ENCODE measurements at regions not wholly inside any gene's neighbourhood (a gene's known extent, or its start where the extent isn't known, plus 50 kb on each side); places are given as distances from the start of the nearest gene placed in this dataset.
A peak's percentile ranks its signal among the peaks of the same experiment; 100 is the strongest.

DNA sequence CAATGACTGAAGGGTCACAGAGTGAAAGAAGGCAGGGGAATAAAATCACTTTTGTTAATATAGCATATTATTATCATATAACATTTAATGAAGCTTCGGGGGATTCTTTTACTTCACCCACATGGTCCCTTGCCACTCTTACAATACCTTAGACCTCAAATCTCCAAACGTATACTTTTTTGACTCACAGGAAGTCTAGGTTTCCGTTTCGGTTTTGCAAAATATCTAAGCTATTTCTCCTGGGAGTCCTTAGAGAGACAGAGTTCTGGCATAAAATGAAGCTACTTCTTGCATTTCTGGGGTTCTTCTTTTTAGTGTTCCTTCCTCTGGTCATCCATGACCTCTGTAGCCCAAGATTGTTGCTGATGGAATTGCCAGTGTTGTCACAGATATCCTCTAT is 590.5 kb upstream of the ATP2B1 start:
- H3K4me1 ChIP-seq (ENCODE audit: control insufficient read depth, insufficient read depth, low read length) = peaks cover 5% of the 10 kb centered on the region
- ChIA-PET RAD21 (ENCODE audit: unreplicated experiment) (interaction anchor here (1.0 kb wide), 1 partner anchor 339 kb away, joined by 3 read pairs; no protein-coding TSS in a partner anchor), CTCF (no interaction called here), POLR2A (no interaction called here), SMC1A (ENCODE audit: uncharacterized antibody, unreplicated experiment) (interaction anchor here (0.7 to 1.4 kb wide), 4 partner anchors 13 to 635 kb away, joined by 3 to 4 read pairs (median 4); no protein-coding TSS in a partner anchor)
- in situ Hi-C loops (cut with MboI) (no loop called here), intact Hi-C loops (cut with micrococcal nuclease; ENCODE audit: unreplicated experiment) (no loop called here)
- H3K4me3 ChIP-seq = no peak overlapping the region
- H3K36me3 ChIP-seq (ENCODE audit: control insufficient read depth in 2 of 2, insufficient read depth in 2 of 2, low read length in 1 of 2) = no peaks in the 10 kb centered on the region
- H3K79me2 ChIP-seq (ENCODE audit: control insufficient read depth, insufficient read depth, low read length) = no peaks in the 10 kb centered on the region
- FAIRE-seq (peak; percentile 41), ATAC-seq (peak; percentile 96), DNase-seq (ENCODE audit: low read depth, low spot score) (peak; percentile 44)
- H3K9ac ChIP-seq (ENCODE audit: control insufficient read depth, insufficient read depth, low read length) = no peak overlapping the region
- WGBS (ENCODE audit: insufficient coverage, insufficient replicate concordance, low lambda C conversion rate, missing lambda C conversion rate) = 0% methylated on average over 4 of the region's 4 CpGs
- BruUV-seq (replicated peaks) = no TSS peak
- no peak overlapping the region for H2AFZ ChIP-seq (ENCODE audit: control insufficient read depth, low read depth, low read length)
- H3K4me2 ChIP-seq (ENCODE audit: control insufficient read depth, insufficient read depth) = peak overlapping the region; percentile 71
- H4K20me1 ChIP-seq (ENCODE audit: control insufficient read depth, insufficient read depth) = no peaks in the 10 kb centered on the region
- no peaks in the 10 kb centered on the region; a peak in 1 of 4 replicates for H3K27me3 ChIP-seq (replicated peaks in 1 of 2; ENCODE audit: control insufficient read depth in 2 of 2, insufficient read depth in 2 of 2, low read length in 1 of 2)
- H3K9me3 ChIP-seq (replicated peaks; ENCODE audit: control insufficient read depth, insufficient read depth, low read length) = no peaks in the 10 kb centered on the region; the same call in 2 of the 3 replicates
- H3K27ac ChIP-seq (ENCODE audit: control insufficient read depth, insufficient read depth) = no peak overlapping the region
- TF ChIP-seq, protein P1, sequence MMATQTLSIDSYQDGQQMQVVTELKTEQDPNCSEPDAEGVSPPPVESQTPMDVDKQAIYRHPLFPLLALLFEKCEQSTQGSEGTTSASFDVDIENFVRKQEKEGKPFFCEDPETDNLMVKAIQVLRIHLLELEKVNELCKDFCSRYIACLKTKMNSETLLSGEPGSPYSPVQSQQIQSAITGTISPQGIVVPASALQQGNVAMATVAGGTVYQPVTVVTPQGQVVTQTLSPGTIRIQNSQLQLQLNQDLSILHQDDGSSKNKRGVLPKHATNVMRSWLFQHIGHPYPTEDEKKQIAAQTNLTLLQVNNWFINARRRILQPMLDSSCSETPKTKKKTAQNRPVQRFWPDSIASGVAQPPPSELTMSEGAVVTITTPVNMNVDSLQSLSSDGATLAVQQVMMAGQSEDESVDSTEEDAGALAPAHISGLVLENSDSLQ (IDR thresholded peaks at IDR 0.05) = 0 out of 2 replicates have a peak, but pooled peaks have one; percentile 6
- TF ChIP-seq CBX3 (IDR thresholded peaks at IDR 0.05; ENCODE audit: borderline replicate concordance, low read depth) (no peak), BRCA1 (IDR thresholded peaks at IDR 0.05; ENCODE audit: low read depth, low read length) (no peak), EP300 (IDR thresholded peaks at IDR 0.05; ENCODE audit: borderline replicate concordance in 1 of 2, control insufficient read depth in 1 of 2, low read depth in 2 of 2, low read length in 2 of 2) (0 out of 4 replicates have a peak, but pooled peaks of 1 of the 2 experiments have one; percentile 10), SMARCA5 (IDR thresholded peaks at IDR 0.05) (no peak), RELA (IDR thresholded peaks at IDR 0.05; ENCODE audit: borderline replicate concordance, partially characterized antibody) (no peak), MTA2 (IDR thresholded peaks at IDR 0.05; ENCODE audit: low read depth) (no peak), RAD21 (IDR thresholded peaks at IDR 0.05; ENCODE audit: insufficient read depth, low read depth, low read length) (no peak), NFYB (IDR thresholded peaks at IDR 0.05; ENCODE audit: insufficient read depth, low read depth, low read length) (no peak), ZNF24 (IDR thresholded peaks at IDR 0.05) (no peak), POLR2AphosphoS2 (IDR thresholded peaks at IDR 0.05; ENCODE audit: low read depth, low read length) (no peak), POU2F2 (IDR thresholded peaks at IDR 0.05; ENCODE audit: borderline replicate concordance, low read depth, low read length) (no peak), SREBF2 (IDR thresholded peaks at IDR 0.05; ENCODE audit: low read length) (no peak), YY1 (IDR thresholded peaks at IDR 0.05; ENCODE audit: low read depth, low read length) (no peak), MEF2A (IDR thresholded peaks at IDR 0.05; ENCODE audit: insufficient read depth, low read depth, low read length) (peak; percentile 23; the same call in 1 of the 2 replicates), NR2F1 (conservative IDR thresholded peaks at IDR 0.05) (no peak)
- TF ChIP-seq, protein P2, sequence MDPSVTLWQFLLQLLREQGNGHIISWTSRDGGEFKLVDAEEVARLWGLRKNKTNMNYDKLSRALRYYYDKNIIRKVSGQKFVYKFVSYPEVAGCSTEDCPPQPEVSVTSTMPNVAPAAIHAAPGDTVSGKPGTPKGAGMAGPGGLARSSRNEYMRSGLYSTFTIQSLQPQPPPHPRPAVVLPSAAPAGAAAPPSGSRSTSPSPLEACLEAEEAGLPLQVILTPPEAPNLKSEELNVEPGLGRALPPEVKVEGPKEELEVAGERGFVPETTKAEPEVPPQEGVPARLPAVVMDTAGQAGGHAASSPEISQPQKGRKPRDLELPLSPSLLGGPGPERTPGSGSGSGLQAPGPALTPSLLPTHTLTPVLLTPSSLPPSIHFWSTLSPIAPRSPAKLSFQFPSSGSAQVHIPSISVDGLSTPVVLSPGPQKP (IDR thresholded peaks at IDR 0.05; ENCODE audit: low read depth, low read length) = no peak
- TF ChIP-seq, protein P3, sequence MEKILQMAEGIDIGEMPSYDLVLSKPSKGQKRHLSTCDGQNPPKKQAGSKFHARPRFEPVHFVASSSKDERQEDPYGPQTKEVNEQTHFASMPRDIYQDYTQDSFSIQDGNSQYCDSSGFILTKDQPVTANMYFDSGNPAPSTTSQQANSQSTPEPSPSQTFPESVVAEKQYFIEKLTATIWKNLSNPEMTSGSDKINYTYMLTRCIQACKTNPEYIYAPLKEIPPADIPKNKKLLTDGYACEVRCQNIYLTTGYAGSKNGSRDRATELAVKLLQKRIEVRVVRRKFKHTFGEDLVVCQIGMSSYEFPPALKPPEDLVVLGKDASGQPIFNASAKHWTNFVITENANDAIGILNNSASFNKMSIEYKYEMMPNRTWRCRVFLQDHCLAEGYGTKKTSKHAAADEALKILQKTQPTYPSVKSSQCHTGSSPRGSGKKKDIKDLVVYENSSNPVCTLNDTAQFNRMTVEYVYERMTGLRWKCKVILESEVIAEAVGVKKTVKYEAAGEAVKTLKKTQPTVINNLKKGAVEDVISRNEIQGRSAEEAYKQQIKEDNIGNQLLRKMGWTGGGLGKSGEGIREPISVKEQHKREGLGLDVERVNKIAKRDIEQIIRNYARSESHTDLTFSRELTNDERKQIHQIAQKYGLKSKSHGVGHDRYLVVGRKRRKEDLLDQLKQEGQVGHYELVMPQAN (conservative IDR thresholded peaks at IDR 0.05) = no peak
- TF ChIP-seq, protein P4, sequence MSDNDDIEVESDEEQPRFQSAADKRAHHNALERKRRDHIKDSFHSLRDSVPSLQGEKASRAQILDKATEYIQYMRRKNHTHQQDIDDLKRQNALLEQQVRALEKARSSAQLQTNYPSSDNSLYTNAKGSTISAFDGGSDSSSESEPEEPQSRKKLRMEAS (IDR thresholded peaks at IDR 0.05; ENCODE audit: low read depth, low read length) = no peak

Measured in GM12878 (cell line).